ENCODE measurements at regions not wholly inside any gene's neighbourhood (a gene's known extent, or its start where the extent isn't known, plus 50 kb on each side); places are given as distances from the start of the nearest gene placed in this dataset.

DNA sequence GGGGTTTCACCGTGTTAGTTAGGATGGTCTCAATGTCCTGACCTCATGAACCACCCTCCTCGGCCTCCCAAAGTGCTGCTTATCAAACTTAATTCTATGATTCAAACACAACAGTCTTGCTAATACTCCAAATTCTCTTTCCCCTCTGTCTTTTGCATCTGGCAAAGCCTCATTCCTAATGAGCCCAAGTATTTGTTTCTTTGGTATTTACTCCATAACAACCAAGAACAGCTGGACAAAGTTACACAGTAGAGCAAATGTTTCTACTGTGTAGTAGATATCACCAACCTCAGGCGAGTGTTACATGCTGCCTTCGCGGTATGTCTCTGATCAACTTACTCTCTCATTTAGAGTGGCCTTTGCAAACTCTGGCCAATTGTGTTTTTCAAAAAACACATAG is 195.8 kb upstream of the KCNN2 start:
- TF ChIP-seq POLR2A (IDR thresholded peaks at IDR 0.05) = no peak
- TF ChIP-seq, protein P1, sequence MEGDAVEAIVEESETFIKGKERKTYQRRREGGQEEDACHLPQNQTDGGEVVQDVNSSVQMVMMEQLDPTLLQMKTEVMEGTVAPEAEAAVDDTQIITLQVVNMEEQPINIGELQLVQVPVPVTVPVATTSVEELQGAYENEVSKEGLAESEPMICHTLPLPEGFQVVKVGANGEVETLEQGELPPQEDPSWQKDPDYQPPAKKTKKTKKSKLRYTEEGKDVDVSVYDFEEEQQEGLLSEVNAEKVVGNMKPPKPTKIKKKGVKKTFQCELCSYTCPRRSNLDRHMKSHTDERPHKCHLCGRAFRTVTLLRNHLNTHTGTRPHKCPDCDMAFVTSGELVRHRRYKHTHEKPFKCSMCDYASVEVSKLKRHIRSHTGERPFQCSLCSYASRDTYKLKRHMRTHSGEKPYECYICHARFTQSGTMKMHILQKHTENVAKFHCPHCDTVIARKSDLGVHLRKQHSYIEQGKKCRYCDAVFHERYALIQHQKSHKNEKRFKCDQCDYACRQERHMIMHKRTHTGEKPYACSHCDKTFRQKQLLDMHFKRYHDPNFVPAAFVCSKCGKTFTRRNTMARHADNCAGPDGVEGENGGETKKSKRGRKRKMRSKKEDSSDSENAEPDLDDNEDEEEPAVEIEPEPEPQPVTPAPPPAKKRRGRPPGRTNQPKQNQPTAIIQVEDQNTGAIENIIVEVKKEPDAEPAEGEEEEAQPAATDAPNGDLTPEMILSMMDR (IDR thresholded peaks at IDR 0.05) = no peak
- TF ChIP-seq EP300 (IDR thresholded peaks at IDR 0.05) = no peak

Data from ovary (tissue), 3 donors.